Mesendoderm (in vitro differentiated cells): ENCODE measurements at regions not wholly inside any gene's neighbourhood (a gene's known extent, or its start where the extent isn't known, plus 50 kb on each side); places are given as distances from the start of the nearest gene placed in this dataset.

Source experiments
- DNase-seq: peaks from one replicate; pipeline ENCODE4 v3.0.0; 2013
- H2AK5ac ChIP-seq: 2 replicates; pipeline ENCODE4 v1.6.1; 2013; ENCODE audit warnings: low read length, inconsistent platforms
- H2BK120ac ChIP-seq: 2 replicates; pipeline ENCODE4 v1.6.1; 2013; ENCODE audit warnings: low read depth, mild to moderate bottlenecking, low read length, moderate library complexity, mixed read lengths
- H2BK15ac ChIP-seq: replicated peaks from 2 replicates; pipeline ENCODE4 v1.6.1; 2013; ENCODE audit warnings: low read depth, mild to moderate bottlenecking, moderate library complexity
- H2BK5ac ChIP-seq: 2 replicates; pipeline ENCODE4 v1.6.1; 2013; ENCODE audit warnings: low read length, inconsistent platforms
- H3K18ac ChIP-seq: 2 replicates; pipeline ENCODE4 v1.6.1; 2013; ENCODE audit warnings: mild to moderate bottlenecking, low read length, mixed read lengths
- H3K23ac ChIP-seq: one replicate; pipeline ENCODE4 v1.6.1; 2013; ENCODE audit warnings: low read length
- H3K27ac ChIP-seq: 2 replicates; pipeline ENCODE4 v1.5.1; 2013; ENCODE audit warnings: low read depth, mild to moderate bottlenecking, inconsistent platforms, low read length, moderate library complexity
- H3K27me3 ChIP-seq: 2 replicates; pipeline ENCODE4 v1.6.1; 2013; ENCODE audit warnings: low read length, control low read depth, mild to moderate bottlenecking, inconsistent platforms; ENCODE audit not compliant: insufficient read depth, poor library complexity
- H3K36me3 ChIP-seq: 2 replicates; pipeline ENCODE4 v1.6.1; 2013; ENCODE audit warnings: low read length, inconsistent platforms; ENCODE audit not compliant: control insufficient read depth, insufficient read depth
- H3K4ac ChIP-seq: one replicate; pipeline ENCODE4 v1.6.1; 2013; ENCODE audit warnings: low read depth, mild to moderate bottlenecking, low read length, moderate library complexity
- H3K4me1 ChIP-seq: 2 replicates; pipeline ENCODE4 v1.6.1; 2013; ENCODE audit warnings: low read depth, low read length, inconsistent platforms; ENCODE audit not compliant: control insufficient read depth
- H3K4me2 ChIP-seq: 2 replicates; pipeline ENCODE4 v1.6.1; 2013; ENCODE audit warnings: low read length
- H3K4me3 ChIP-seq: 2 replicates; pipeline ENCODE4 v1.5.1; 2013; ENCODE audit warnings: mild to moderate bottlenecking, low read length
- H3K56ac ChIP-seq: one replicate; pipeline ENCODE4 v1.6.1; 2013; ENCODE audit warnings: low read length
- H3K79me1 ChIP-seq: 2 replicates; pipeline ENCODE4 v1.6.1; 2013; ENCODE audit warnings: low read length, inconsistent platforms
- H3K79me2 ChIP-seq: 2 replicates; pipeline ENCODE4 v1.6.1; 2013; ENCODE audit warnings: mild to moderate bottlenecking, low read length; ENCODE audit not compliant: control insufficient read depth, insufficient read depth
- H3K9ac ChIP-seq: 2 replicates; pipeline ENCODE4 v1.6.1; 2013; ENCODE audit warnings: low read length, inconsistent platforms
- H4K5ac ChIP-seq: one replicate; pipeline ENCODE4 v1.6.1; 2013; ENCODE audit warnings: low read length
- H4K8ac ChIP-seq: one replicate; pipeline ENCODE4 v1.6.1; 2013; ENCODE audit warnings: low read depth, mild to moderate bottlenecking, control low read depth, low read length, moderate library complexity
- WGBS: extraction: QIAGEN DNeasy Blood & Tissue Kit; methylation state at CpG from one replicate; pipeline ENCODE4 v1.1.7; 2013; ENCODE audit warnings: low lambda C conversion rate, missing lambda C conversion rate; ENCODE audit not compliant: insufficient coverage; ENCODE audit errors: extremely low coverage; 5-methylcytosine and 5-hydroxymethylcytosine counted together

DNA sequence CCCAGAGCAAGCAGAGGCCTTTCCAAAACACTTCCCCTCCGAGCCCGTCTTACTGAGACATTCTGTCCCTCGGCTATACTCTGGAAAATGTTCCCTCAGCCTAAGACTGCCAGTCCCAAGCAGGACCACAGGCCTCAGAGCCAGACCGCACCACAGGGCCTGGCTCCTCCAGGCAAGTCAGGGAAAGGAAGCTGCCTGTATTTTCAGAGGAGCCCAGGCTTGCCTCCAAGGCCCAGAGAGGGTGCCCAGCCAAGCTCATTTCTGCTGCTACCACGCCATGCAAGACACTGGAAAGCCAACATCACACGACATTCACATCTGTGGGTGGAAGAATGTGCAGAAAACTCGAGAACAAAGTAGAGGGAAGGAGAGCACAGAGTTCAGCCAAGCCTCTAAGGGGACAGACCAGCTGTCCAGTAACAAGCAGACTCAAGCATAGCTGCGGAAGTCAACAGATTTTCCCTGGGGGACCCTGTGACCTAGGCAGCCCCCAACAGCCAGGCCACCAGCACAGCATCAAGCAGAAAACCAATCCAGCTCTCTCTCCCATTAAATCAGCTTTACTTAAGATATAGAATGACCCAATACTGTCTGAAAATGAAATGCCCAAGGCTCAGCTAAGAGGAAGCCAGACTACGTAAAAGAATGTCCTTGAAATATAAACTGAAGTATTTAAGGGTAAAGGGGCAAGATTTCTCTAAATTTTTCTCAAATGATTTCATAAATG lies 123.9 kb downstream of the ZFP36L2 start:
- Histone ChIP-seq H2BK120ac (no peak overlapping the region), H3K27ac (no peak overlapping the region), H3K36me3 (no peaks in the 10 kb centered on the region), H3K4me1 (peaks cover 2% of the 10 kb centered on the region), H2BK15ac (no peak overlapping the region), H2BK5ac (no peak overlapping the region), H3K4me2 (no peak overlapping the region), H4K8ac (no peak overlapping the region), H3K9ac (no peak overlapping the region), H3K23ac (no peak overlapping the region), H4K5ac (no peak overlapping the region), H3K79me2 (no peaks in the 10 kb centered on the region), H3K56ac (peak overlapping the region; percentile 5), H3K79me1 (no peaks in the 10 kb centered on the region), H2AK5ac (no peak overlapping the region), H3K27me3 (no peaks in the 10 kb centered on the region), H3K18ac (no peak overlapping the region), H3K4me3 (no peak overlapping the region), H3K4ac (no peak overlapping the region)
- no peak for DNase-seq
- no CpG with 5 or more reads among the region's 9 CpGs for WGBS

DNA sequence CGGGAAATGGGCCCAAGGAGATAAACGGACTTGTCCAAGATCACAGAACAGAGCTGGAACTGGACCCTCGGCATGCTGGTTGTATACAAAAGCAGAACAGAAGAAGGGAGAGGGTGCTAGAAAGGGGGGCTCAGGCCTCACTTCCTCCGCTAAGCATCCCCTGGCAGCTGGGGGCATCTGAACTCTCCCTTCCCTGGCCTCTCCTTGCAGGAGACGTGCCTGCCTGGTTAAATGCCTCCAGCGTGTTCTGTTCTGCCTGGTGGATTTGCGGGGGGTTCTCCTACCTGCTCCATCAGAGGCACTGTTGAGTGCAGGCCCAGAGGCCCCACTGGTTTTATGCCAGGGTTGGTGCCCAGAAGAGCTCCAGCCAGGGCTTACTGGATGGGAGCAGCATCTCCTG lies 124.7 kb downstream of the ZFP36L2 start:
- H4K8ac ChIP-seq = no peak overlapping the region
- H3K4ac ChIP-seq = no peak overlapping the region
- no CpG with 5 or more reads among the region's 7 CpGs for whole genome bisulfite sequencing
- H3K23ac ChIP-seq = no peak overlapping the region
- peaks cover 2% of the 10 kb centered on the region for H3K4me1 ChIP-seq
- no peak overlapping the region for H3K27ac ChIP-seq
- H3K36me3 ChIP-seq = no peaks in the 10 kb centered on the region
- no peak overlapping the region for H2BK5ac ChIP-seq
- H3K4me3 ChIP-seq = no peak overlapping the region
- peak overlapping the region; percentile 82 for H3K56ac ChIP-seq
- no peak overlapping the region for H3K9ac ChIP-seq
- H2BK15ac ChIP-seq = no peak overlapping the region
- no peak overlapping the region for H3K4me2 ChIP-seq
- no peaks in the 10 kb centered on the region for H3K79me1 ChIP-seq
- H2AK5ac ChIP-seq = no peak overlapping the region
- DNase-seq = no peak
- no peak overlapping the region for H4K5ac ChIP-seq
- H3K27me3 ChIP-seq = no peaks in the 10 kb centered on the region
- no peaks in the 10 kb centered on the region for H3K79me2 ChIP-seq
- no peak overlapping the region for H2BK120ac ChIP-seq
- H3K18ac ChIP-seq = no peak overlapping the region

DNA sequence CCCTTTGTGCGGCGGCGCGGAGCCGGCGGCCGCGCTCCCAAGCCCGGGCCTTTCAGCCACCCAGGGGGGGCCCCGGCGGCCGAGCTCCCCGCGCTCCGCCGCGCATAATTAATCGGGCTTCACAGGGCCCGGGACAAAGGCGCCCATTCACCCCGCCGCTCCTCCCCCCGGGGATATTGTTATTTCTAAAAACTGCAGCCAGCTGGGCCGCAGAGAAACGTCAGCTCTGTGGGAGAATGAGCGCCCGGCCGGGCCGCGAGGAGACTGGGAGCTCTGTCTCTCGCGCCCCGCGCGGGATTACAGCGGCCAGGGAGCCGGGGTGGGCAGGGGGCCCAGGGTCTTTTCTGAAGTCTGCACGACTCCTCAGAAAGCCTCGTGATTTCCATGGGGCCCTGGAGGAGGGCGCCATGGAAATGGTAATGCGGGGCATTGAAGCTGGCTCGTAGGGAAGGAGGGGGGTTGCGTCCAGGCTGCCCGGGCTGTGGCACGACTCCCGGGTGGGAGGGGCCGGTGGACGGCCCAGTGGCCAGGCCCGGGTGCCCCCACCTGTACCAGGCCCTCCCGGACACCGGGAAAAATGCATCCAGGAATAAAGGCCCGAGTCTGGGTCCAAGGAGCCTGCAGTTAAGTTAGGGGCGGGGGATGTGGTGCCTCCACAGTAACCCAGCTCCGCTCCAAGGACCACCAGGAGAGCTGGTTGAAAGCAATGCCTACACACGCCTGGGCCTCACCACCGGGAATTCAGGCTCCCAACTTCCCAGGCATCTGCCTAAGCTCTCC lies 125.3 kb downstream of the ZFP36L2 start:
- no peak for DNase-seq
- Histone ChIP-seq H3K4me3 (peak overlapping the region; percentile 14), H3K27ac (no peak overlapping the region)

DNA sequence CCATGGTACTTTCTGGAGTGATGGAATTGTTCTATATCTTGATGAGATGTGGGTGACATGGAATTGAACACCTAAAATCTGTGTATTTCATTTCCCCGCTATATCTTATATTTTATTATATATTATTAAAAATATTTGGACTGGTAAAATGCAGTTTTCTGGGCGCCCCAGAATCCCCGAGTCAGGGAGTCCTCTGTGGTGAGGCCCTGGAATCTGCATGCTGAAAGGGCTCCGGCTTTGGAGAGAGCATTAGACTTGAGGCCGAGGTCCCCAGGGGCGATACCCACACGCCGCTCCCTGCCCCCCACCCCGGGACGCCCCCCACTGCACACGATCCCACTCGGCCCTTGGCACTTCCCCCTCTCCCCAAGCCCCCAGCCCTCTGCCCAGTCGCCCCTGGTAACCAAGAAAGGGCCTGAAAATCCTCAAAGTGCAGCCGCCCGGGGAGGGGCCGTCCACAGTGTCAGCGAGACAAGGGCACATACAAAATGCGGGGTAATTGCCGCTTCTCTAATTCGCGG lies 126.0 kb downstream of the ZFP36L2 start:
- H3K56ac ChIP-seq = peak overlapping the region; percentile 82
- H3K36me3 ChIP-seq = no peaks in the 10 kb centered on the region
- H3K4me1 ChIP-seq = peaks cover 2% of the 10 kb centered on the region
- H3K27ac ChIP-seq = no peak overlapping the region
- H2BK5ac ChIP-seq = no peak overlapping the region
- peak overlapping the region; percentile 46 for H3K4ac ChIP-seq
- no peak overlapping the region for H2AK5ac ChIP-seq
- no CpG with 5 or more reads among the region's 21 CpGs for WGBS
- no peak overlapping the region for H4K5ac ChIP-seq
- H2BK15ac ChIP-seq = no peak overlapping the region
- H3K4me3 ChIP-seq = peak overlapping the region; percentile 14
- H3K79me2 ChIP-seq = no peaks in the 10 kb centered on the region
- peak overlapping the region; percentile 52 for H2BK120ac ChIP-seq
- H3K18ac ChIP-seq = peak overlapping the region; percentile 95
- H3K79me1 ChIP-seq = no peaks in the 10 kb centered on the region
- H3K9ac ChIP-seq = peak overlapping the region; percentile 59
- no peaks in the 10 kb centered on the region for H3K27me3 ChIP-seq
- H4K8ac ChIP-seq = no peak overlapping the region
- DNase-seq = no peak
- H3K23ac ChIP-seq = no peak overlapping the region
- H3K4me2 ChIP-seq = peak overlapping the region; percentile 28

More for the DNA sequence above, 125.3 kb downstream of the ZFP36L2 start:
- Histone ChIP-seq H2BK15ac (peak overlapping the region; percentile 87), H3K18ac (peak overlapping the region; percentile 95), H3K79me1 (no peaks in the 10 kb centered on the region), H3K79me2 (no peaks in the 10 kb centered on the region), H3K56ac (peak overlapping the region; percentile 82), H4K8ac (peak overlapping the region; percentile 28), H3K27me3 (no peaks in the 10 kb centered on the region), H2AK5ac (no peak overlapping the region), H3K4ac (peak overlapping the region; percentile 46), H3K9ac (peak overlapping the region; percentile 59), H3K4me1 (peaks cover 2% of the 10 kb centered on the region), H4K5ac (no peak overlapping the region), H3K23ac (no peak overlapping the region), H2BK5ac (no peak overlapping the region), H3K36me3 (no peaks in the 10 kb centered on the region), H2BK120ac (peak overlapping the region; percentile 52), H3K4me2 (peak overlapping the region; percentile 28)
- no CpG with 5 or more reads among the region's 56 CpGs for WGBS

DNA sequence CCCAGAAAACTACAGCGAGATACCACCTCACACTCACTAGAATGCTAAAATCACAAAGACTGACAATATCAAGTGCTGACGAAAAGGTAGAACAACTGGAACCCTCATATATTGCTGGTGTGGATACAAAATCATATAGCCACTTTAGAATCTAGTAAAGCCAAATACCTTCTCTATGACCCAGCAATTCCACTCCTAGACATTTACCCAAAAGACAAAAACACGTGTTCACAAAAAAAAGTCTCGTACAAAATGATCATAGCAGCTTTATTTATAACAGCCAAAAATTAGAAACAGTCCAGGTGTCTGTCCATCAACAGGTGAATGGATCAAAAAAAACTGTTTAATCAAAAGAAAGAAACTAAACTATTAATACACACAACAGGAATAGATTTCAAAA lies 126.6 kb downstream of the ZFP36L2 start:
- Histone ChIP-seq H3K4ac (no peak overlapping the region), H2AK5ac (no peak overlapping the region), H3K36me3 (no peaks in the 10 kb centered on the region), H3K4me2 (no peak overlapping the region), H2BK15ac (no peak overlapping the region), H3K79me2 (no peaks in the 10 kb centered on the region), H3K4me1 (peaks cover 2% of the 10 kb centered on the region), H3K9ac (no peak overlapping the region), H3K27me3 (no peaks in the 10 kb centered on the region), H3K4me3 (no peak overlapping the region), H4K8ac (no peak overlapping the region), H2BK120ac (no peak overlapping the region), H3K23ac (no peak overlapping the region), H4K5ac (no peak overlapping the region), H3K18ac (no peak overlapping the region), H2BK5ac (no peak overlapping the region), H3K79me1 (no peaks in the 10 kb centered on the region), H3K27ac (no peak overlapping the region), H3K56ac (no peak overlapping the region)
- WGBS = no CpG with 5 or more reads among the region's 4 CpGs
- no peak for DNase-seq
